Erythroblast (primary cell): ENCODE measurements at regions not wholly inside any gene's neighbourhood (a gene's known extent, or its start where the extent isn't known, plus 50 kb on each side); places are given as distances from the start of the nearest gene placed in this dataset.

Experiments used
- GATA1 ChIP-seq: IDR thresholded peaks from 2 replicates; pipeline ENCODE4 v1.6.1; 2011; ENCODE audit warnings: low read depth, mild to moderate bottlenecking, control low read depth, low read length, moderate library complexity
- POLR2A ChIP-seq: IDR thresholded peaks from 2 replicates; pipeline ENCODE4 v1.6.1; 2011; ENCODE audit warnings: mild to moderate bottlenecking, low read length

DNA sequence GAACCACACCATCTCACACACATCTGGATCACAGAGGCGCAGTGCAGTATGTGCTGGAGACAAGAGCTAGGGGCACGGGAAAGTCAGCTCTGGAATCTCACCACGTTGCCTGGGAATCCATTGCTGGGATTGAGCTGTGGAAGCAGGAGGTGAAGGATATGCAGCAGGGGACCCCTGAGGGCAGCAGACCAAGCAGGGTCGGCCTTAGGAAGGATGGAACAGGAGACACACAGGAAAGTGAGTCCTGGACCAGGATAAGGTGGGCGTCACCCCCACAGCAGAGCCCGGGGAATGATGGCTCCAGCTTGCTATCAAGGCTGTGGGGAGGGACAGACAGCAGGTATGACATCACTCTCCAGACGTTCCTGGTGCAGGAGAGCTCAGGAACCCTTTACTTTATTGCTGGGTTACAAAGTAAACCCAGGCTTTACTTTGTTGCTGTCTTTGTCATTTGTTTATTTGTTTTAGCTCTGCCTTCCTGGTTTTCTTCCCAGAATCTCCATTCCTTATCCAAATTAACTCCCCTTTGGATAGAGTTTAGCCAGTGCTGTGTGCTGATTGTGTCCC, 329.8 kb upstream of the MYT1L start:
- no peak for TF ChIP-seq POLR2A
- TF ChIP-seq GATA1 = no peak
